SK-N-SH treated with all-trans-retinoic acid at 6 μM for 48 hours (cell line): ENCODE measurements at regions not wholly inside any gene's neighbourhood (a gene's known extent, or its start where the extent isn't known, plus 50 kb on each side); places are given as distances from the start of the nearest gene placed in this dataset.
A peak's percentile ranks its signal among the peaks of the same experiment; 100 is the strongest.

Experiments used
- ATAC-seq: fragments of 200-7000 bp; cut with Tn5 transposase; 3 replicates; pipeline ENCODE4 v1.9.1; 2020; ENCODE audit warnings: mild to moderate bottlenecking, moderate library complexity
- ARNTL ChIP-seq: fragments of 450-650 bp; formaldehyde crosslinking; IDR thresholded peaks from 2 replicates; pipeline ENCODE4 v1.5.0; 2020; ENCODE audit warnings: low read depth, mild to moderate bottlenecking, moderate library complexity, borderline replicate concordance
- BACH2 ChIP-seq: fragments of 250-450 bp; sonication (Bioruptor Pico); IDR thresholded peaks from 2 replicates; pipeline ENCODE4 v1.9.0; 2021; ENCODE audit warnings: mild to moderate bottlenecking, borderline replicate concordance
- ESRRG ChIP-seq: fragments of 250-450 bp; sonication (Bioruptor Pico); IDR thresholded peaks from 2 replicates; pipeline ENCODE4 v1.6.1; 2021; ENCODE audit warnings: mild to moderate bottlenecking
- ISL1 ChIP-seq: fragments of 250-450 bp; sonication (Bioruptor Pico); IDR thresholded peaks from 2 replicates; pipeline ENCODE4 v2.1.2; 2022; ENCODE audit warnings: mild to moderate bottlenecking, moderate library complexity
- PPARA ChIP-seq: fragments of 250-450 bp; sonication (Bioruptor Pico); IDR thresholded peaks from 2 replicates; pipeline ENCODE4 v1.5.0; 2020; ENCODE audit warnings: mild to moderate bottlenecking, borderline replicate concordance
- TCF4 ChIP-seq: fragments of 250-450 bp; sonication (Bioruptor Pico); IDR thresholded peaks from 2 replicates; pipeline ENCODE4 v1.8.0; 2021; ENCODE audit warnings: mild to moderate bottlenecking, moderate library complexity, borderline replicate concordance
- TOX ChIP-seq: fragments of 250-450 bp; sonication (Bioruptor Pico); IDR thresholded peaks from 2 replicates; pipeline ENCODE4 v1.8.0; 2021; ENCODE audit warnings: mild to moderate bottlenecking, moderate library complexity, borderline replicate concordance
- ZFP30 ChIP-seq: fragments of 450-650 bp; formaldehyde crosslinking; IDR thresholded peaks from 2 replicates; pipeline ENCODE4 v1.5.0; 2022; ENCODE audit warnings: mild to moderate bottlenecking, moderate library complexity
- ZNF565 ChIP-seq: fragments of 450-650 bp; formaldehyde crosslinking; conservative IDR thresholded peaks from 2 replicates; pipeline ENCODE4 v1.5.0; 2020; ENCODE audit warnings: low read depth, mild to moderate bottlenecking, moderate library complexity
- ZNF70 ChIP-seq: fragments of 450-650 bp; formaldehyde crosslinking; IDR thresholded peaks from 2 replicates; pipeline ENCODE4 v1.5.0; 2020; ENCODE audit warnings: mild to moderate bottlenecking, moderate library complexity
- ZNF8 ChIP-seq: fragments of 450-650 bp; formaldehyde crosslinking; IDR thresholded peaks from 2 replicates; pipeline ENCODE4 v1.5.0; 2020; ENCODE audit warnings: mild to moderate bottlenecking, moderate library complexity
- TF ChIP-seq, protein P1 (sequence below): fragments of 250-450 bp; sonication (Bioruptor Pico); IDR thresholded peaks from 2 replicates; pipeline ENCODE4 v1.8.0; 2021; ENCODE audit warnings: low read depth, mild to moderate bottlenecking, moderate library complexity, borderline replicate concordance
- TF ChIP-seq, protein P2 (sequence below): fragments of 250-450 bp; sonication (Bioruptor Pico); IDR thresholded peaks from 2 replicates; pipeline ENCODE4 v1.5.1; 2020; ENCODE audit warnings: low read depth, mild to moderate bottlenecking, moderate library complexity
- TF ChIP-seq, protein P3 (sequence below): fragments of 250-450 bp; sonication (Bioruptor Pico); IDR thresholded peaks from 2 replicates; pipeline ENCODE4 v1.5.0; 2020; ENCODE audit warnings: mild to moderate bottlenecking, moderate library complexity
- TF ChIP-seq, protein P4 (sequence below): fragments of 250-450 bp; sonication (Bioruptor Pico); IDR thresholded peaks from 2 replicates; pipeline ENCODE4 v1.5.1; 2021; ENCODE audit warnings: mild to moderate bottlenecking, moderate library complexity

DNA sequence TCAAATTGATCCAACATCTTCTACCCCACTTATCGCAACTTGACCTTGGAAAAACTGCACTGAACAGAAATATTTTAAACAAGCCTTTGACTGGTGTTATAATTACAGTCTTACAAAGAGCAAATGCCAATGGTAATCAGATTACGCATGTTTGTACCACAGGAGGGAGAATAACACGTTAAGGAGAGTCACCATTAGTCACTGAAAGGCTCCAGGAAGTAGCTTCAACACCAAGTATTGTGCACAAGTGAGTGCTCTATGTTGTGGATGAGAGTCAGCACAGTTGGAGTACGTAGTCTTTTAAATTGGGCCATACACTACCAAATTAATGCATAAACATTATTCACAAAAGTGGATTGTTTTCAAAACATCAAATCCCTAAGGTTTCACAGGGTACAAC, 1081.5 kb upstream of the TENM3 start:
- ATAC-seq, result no peak
- TF ChIP-seq, protein P1, sequence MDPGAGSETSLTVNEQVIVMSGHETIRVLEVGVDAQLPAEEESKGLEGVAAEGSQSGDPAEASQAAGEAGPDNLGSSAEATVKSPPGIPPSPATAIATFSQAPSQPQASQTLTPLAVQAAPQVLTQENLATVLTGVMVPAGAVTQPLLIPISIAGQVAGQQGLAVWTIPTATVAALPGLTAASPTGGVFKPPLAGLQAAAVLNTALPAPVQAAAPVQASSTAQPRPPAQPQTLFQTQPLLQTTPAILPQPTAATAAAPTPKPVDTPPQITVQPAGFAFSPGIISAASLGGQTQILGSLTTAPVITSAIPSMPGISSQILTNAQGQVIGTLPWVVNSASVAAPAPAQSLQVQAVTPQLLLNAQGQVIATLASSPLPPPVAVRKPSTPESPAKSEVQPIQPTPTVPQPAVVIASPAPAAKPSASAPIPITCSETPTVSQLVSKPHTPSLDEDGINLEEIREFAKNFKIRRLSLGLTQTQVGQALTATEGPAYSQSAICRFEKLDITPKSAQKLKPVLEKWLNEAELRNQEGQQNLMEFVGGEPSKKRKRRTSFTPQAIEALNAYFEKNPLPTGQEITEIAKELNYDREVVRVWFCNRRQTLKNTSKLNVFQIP (CRISPR knock-in tag), result no peak
- TF ChIP-seq ZNF8 (CRISPR knock-in tag) (no peak), ESRRG (CRISPR knock-in tag) (no peak), ISL1 (no peak), PPARA (CRISPR knock-in tag) (no peak), TCF4 (CRISPR knock-in tag) (no peak), ZFP30 (CRISPR knock-in tag) (no peak), ARNTL (CRISPR knock-in tag) (no peak), ZNF70 (CRISPR knock-in tag) (no peak), ZNF565 (no peak), BACH2 (CRISPR knock-in tag) (no peak), TOX (CRISPR knock-in tag) (no peak)
- TF ChIP-seq, all 23 proteins: peak for 0

DNA sequence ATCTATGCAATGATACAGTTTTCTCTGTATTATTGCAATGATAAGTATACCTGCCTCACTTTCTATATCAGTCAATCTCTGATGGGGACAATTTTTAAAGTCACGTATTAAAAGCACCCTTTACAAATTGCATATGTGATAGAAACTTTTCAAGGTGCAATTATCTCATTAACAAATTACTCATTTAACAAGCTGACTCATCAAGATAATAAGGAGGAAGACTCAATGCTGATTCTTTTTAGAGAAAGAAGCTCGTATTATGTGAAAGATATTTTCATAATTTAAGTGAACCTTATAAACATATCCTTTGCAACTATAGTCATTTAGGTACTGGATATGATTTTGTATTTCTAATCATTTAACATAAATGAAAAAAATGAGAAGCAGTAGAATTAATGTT, 1080.9 kb upstream of the TENM3 start:
- TF ChIP-seq ZNF565, result no peak
- TF ChIP-seq ARNTL (CRISPR knock-in tag), result no peak
- no peak for TF ChIP-seq ZFP30 (CRISPR knock-in tag)
- TF ChIP-seq ISL1, result no peak
- TF ChIP-seq, protein P2, sequence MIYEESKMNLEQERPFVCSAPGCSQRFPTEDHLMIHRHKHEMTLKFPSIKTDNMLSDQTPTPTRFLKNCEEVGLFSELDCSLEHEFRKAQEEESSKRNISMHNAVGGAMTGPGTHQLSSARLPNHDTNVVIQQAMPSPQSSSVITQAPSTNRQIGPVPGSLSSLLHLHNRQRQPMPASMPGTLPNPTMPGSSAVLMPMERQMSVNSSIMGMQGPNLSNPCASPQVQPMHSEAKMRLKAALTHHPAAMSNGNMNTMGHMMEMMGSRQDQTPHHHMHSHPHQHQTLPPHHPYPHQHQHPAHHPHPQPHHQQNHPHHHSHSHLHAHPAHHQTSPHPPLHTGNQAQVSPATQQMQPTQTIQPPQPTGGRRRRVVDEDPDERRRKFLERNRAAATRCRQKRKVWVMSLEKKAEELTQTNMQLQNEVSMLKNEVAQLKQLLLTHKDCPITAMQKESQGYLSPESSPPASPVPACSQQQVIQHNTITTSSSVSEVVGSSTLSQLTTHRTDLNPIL (CRISPR knock-in tag), result no peak
- no peak for ATAC-seq

DNA sequence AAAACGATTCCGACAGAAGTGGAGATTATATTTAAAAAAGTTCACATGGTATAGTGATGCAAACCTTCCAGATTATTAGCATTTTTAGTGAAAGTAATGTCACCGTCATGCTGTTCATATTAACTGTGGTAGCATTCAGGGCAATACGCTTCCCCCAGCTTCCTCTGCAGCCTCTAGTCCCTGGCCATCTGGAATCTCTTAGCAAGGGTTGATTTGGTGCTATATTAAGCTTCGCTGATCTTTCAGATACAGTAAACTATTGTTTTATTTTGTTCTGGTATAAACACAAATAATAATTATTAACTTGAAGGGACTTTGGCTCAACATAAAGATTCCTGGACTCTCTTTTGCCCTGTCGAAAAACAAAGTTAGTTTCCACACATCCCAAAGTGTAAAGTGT, 1080.5 kb upstream of the TENM3 start:
- no peak for ATAC-seq

DNA sequence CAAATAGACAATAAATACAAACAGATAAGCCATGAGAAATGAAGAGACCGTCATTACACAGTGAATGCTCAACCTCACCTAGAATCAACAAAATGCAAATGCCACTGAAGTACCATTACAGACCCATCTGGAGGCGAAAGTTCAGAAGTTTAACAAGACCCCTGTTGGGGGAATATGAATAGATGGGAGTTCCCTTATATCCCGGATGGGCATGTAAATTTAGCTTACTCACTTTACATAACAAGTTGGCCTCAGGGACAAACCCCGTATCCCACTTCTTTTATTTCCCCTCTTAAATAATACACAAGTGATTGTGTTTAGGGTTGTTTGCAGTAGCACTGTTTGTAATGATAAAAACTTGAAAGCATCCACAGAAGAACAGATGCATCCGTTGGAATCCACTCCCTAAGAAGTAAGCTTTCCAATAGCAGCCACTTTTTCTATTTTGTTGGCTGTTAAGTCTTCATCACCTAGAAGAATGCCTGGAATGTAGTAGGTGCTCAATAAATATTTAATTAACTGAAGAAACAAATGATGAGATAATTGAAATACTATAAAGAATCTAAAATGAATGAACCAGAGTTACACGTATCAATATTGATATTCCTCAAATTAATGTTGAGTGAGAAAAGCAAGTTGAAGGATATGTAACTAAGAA, 1076.3 kb upstream of the TENM3 start:
- TF ChIP-seq ZNF565, result no peak
- TF ChIP-seq TCF4 (CRISPR knock-in tag), result no peak
- TF ChIP-seq, protein P3, sequence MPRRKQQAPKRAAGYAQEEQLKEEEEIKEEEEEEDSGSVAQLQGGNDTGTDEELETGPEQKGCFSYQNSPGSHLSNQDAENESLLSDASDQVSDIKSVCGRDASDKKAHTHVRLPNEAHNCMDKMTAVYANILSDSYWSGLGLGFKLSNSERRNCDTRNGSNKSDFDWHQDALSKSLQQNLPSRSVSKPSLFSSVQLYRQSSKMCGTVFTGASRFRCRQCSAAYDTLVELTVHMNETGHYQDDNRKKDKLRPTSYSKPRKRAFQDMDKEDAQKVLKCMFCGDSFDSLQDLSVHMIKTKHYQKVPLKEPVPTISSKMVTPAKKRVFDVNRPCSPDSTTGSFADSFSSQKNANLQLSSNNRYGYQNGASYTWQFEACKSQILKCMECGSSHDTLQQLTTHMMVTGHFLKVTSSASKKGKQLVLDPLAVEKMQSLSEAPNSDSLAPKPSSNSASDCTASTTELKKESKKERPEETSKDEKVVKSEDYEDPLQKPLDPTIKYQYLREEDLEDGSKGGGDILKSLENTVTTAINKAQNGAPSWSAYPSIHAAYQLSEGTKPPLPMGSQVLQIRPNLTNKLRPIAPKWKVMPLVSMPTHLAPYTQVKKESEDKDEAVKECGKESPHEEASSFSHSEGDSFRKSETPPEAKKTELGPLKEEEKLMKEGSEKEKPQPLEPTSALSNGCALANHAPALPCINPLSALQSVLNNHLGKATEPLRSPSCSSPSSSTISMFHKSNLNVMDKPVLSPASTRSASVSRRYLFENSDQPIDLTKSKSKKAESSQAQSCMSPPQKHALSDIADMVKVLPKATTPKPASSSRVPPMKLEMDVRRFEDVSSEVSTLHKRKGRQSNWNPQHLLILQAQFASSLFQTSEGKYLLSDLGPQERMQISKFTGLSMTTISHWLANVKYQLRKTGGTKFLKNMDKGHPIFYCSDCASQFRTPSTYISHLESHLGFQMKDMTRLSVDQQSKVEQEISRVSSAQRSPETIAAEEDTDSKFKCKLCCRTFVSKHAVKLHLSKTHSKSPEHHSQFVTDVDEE, result no peak
- ATAC-seq, result no peak

More for the DNA sequence above, 1080.5 kb upstream of the TENM3 start:
- TF ChIP-seq, protein P4, sequence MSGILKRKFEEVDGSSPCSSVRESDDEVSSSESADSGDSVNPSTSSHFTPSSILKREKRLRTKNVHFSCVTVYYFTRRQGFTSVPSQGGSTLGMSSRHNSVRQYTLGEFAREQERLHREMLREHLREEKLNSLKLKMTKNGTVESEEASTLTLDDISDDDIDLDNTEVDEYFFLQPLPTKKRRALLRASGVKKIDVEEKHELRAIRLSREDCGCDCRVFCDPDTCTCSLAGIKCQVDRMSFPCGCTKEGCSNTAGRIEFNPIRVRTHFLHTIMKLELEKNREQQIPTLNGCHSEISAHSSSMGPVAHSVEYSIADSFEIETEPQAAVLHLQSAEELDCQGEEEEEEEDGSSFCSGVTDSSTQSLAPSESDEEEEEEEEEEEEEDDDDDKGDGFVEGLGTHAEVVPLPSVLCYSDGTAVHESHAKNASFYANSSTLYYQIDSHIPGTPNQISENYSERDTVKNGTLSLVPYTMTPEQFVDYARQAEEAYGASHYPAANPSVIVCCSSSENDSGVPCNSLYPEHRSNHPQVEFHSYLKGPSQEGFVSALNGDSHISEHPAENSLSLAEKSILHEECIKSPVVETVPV (CRISPR knock-in tag), result no peak
- TF ChIP-seq ESRRG (CRISPR knock-in tag) (no peak), TCF4 (CRISPR knock-in tag) (peak; percentile 75)
- TF ChIP-seq, protein P2 (CRISPR knock-in tag), result no peak
- TF ChIP-seq, all 23 proteins: peak for 1
